BJ (cell line): ENCODE measurements at regions not wholly inside any gene's neighbourhood (a gene's known extent, or its start where the extent isn't known, plus 50 kb on each side); places are given as distances from the start of the nearest gene placed in this dataset.

Source experiments
- CTCF ChIA-PET: fragments of 350-600 bp; formaldehyde crosslinking; extraction: SDS; loops from one replicate; lab custom pipeline; 2021; ENCODE audit warnings: antibody characterized with exemption, inconsistent platforms; lab: Yijun Ruan, JAX
- POLR2A ChIA-PET: fragments of 300-600 bp; sonication (Branson Sonifier 250); formaldehyde crosslinking; extraction: SDS; loops from one replicate; lab custom pipeline; 2021; ENCODE audit warnings: antibody characterized with exemption; lab: Charles Lee
- DNase-seq: peaks from one replicate; pipeline ENCODE4 v3.0.0-alpha.2; 2011; ENCODE audit warnings: low read depth
- H3K27me3 ChIP-seq: 2 replicates; pipeline ENCODE4 v1.6.0; 2011; ENCODE audit warnings: low read length; ENCODE audit not compliant: control insufficient read depth, insufficient read depth
- H3K36me3 ChIP-seq: 2 replicates; pipeline ENCODE4 v1.5.1; 2011; ENCODE audit warnings: low read length; ENCODE audit not compliant: control insufficient read depth, insufficient read depth
- H3K4me3 ChIP-seq: 2 replicates; pipeline ENCODE4 v1.5.1; 2011; ENCODE audit warnings: low read depth, mild to moderate bottlenecking, control low read depth, low read length
- TF ChIP-seq, protein P1 (sequence below): IDR thresholded peaks from 2 replicates; pipeline ENCODE4 v1.5.1; 2011; ENCODE audit warnings: low read depth, mild to moderate bottlenecking, control low read depth, inconsistent platforms, low read length, moderate library complexity; ENCODE audit not compliant: insufficient read depth

DNA sequence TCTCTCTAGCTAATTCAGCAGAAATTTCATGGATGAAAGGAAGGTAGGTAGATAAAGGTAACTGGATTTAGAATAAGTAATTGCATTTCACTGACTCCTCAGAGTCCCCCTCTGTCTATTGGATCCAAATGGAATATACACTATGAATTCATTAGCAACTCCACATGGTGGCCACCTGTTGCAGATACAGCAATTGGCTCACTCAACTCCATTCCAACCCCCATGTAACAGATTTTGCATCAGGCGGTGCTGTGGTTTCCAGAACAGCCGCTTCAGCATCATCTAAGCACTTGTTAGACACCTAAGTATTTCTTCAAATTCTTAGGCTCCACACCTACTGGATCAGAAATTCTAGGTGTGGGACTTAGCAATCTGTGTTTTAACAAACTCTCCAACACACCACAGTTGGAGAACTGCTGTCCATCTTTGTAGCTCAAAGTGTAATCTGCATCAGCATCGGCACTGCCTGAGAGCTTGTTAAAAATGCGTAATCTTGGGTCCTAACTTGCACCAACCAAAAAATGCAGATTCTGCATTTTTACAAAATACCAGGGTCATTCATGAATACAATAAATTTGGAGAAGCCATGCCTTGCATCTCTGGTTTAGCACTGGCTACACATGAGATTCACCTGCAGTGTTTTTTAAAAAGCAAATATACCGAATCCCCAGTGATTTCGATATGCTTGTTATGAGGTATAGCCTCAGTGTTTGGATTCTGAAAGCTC, 413.8 kb upstream of the CD180 start:
- TF ChIP-seq, protein P1, sequence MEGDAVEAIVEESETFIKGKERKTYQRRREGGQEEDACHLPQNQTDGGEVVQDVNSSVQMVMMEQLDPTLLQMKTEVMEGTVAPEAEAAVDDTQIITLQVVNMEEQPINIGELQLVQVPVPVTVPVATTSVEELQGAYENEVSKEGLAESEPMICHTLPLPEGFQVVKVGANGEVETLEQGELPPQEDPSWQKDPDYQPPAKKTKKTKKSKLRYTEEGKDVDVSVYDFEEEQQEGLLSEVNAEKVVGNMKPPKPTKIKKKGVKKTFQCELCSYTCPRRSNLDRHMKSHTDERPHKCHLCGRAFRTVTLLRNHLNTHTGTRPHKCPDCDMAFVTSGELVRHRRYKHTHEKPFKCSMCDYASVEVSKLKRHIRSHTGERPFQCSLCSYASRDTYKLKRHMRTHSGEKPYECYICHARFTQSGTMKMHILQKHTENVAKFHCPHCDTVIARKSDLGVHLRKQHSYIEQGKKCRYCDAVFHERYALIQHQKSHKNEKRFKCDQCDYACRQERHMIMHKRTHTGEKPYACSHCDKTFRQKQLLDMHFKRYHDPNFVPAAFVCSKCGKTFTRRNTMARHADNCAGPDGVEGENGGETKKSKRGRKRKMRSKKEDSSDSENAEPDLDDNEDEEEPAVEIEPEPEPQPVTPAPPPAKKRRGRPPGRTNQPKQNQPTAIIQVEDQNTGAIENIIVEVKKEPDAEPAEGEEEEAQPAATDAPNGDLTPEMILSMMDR: no peak
- Histone ChIP-seq H3K36me3 (no peaks in the 10 kb centered on the region), H3K4me3 (no peak overlapping the region), H3K27me3 (no peaks in the 10 kb centered on the region; the same call in 1 of the 2 replicates)
- ChIA-PET POLR2A (no interaction called here), CTCF (interaction anchor here (0.5 to 0.6 kb wide), 2 partner anchors 56 to 112 kb away, joined by 3 to 4 read pairs; no protein-coding TSS in a partner anchor)
- DNase-seq: no peak

DNA sequence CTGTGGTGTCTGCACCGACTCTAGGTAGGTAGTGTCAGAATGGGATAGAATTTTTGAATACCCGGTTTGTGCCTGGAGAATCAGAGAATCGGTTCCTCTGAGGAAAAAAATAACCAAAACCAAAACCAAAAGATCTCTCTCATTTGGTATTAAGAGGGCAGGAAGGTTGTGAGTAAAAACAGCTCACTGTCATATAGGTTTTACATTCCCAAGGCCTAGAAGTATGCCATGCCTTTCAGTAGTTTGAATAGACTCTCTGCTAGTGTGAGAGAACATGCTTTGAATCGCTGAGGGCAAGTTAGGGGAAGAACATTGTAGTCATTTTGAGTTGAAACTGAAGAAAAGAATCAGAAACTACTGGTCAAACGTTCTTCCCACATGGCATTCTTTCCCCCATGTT, 411.4 kb upstream of the CD180 start:
- ChIA-PET CTCF (no interaction called here), POLR2A (no interaction called here)
- DNase-seq: no peak
- H3K27me3 ChIP-seq: peaks cover 2% of the 10 kb centered on the region; the same call in 1 of the 2 replicates
- TF ChIP-seq, protein P1: no peak
- no peaks in the 10 kb centered on the region for H3K36me3 ChIP-seq
- H3K4me3 ChIP-seq: no peak overlapping the region

DNA sequence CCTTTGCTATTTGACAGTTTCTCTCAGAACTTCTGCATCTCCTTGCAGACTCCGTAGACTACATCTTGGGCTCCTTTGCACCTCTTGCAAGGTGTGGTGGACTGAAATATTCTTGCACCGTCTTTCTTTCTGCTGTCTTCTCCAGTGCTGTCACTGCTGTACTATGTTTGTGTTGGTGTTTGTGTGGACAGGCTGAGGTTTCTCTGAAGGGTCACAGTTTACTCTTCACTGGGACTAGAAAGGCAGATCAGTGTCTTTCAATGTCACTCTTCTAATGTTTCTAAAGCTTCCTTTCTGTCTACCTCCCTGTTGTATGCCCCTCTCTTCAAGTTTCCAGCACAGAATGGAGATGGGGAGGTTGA, 410.0 kb upstream of the CD180 start:
- TF ChIP-seq, protein P1: no peak
- ChIA-PET POLR2A (no interaction called here), CTCF (no interaction called here)
- no peak overlapping the region for H3K4me3 ChIP-seq
- no peaks in the 10 kb centered on the region for H3K36me3 ChIP-seq
- DNase-seq: no peak
- H3K27me3 ChIP-seq: peaks cover 2% of the 10 kb centered on the region; the same call in 1 of the 2 replicates

DNA sequence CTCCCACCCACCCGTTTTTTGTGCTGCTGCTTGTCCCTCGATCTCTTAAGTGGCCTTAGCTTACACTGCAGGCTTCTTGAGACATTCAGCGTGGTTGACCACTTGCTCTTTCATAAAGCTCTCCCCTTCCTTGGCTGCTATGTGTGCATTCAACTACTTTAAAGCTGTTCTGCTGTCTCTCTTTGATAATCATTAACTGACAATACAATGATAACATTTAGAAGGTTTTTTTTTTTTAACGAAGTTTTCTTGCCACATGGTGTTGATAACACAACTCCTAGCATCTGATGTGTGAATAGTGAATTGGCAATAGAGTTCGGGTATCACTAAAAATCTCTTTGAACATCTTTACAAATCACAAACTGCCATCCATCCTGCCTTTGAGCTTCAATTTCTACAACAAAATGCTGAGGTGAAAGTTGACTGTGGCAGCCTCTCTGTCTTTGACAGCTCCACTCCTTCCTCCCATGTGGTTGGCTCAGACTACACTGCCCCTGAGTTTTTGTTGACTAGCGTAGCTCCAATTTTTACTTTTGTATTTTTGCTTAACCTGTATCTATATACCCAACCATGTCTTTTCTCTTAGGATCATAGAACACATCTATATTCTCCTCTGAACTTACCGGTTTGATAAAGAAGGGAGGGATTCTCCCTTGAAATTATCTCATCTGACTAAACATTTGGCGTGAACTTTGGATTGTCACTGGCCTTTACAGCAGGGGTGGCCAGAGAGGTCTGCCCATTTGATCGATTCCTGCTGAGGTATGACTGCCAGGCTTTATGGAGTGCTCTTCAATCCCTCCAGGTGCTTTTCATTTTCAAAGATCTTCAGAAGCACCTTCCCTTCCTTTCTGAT, 409.4 kb upstream of the CD180 start:
- ChIA-PET CTCF (interaction anchor here (0.6 kb wide), 1 partner anchor 95 kb away, joined by 3 read pairs; no protein-coding TSS in a partner anchor), POLR2A (no interaction called here)
- no peaks in the 10 kb centered on the region for H3K36me3 ChIP-seq
- TF ChIP-seq, protein P1: no peak
- DNase-seq: no peak
- no peak overlapping the region for H3K4me3 ChIP-seq
- peaks cover 2% of the 10 kb centered on the region; the same call in 1 of the 2 replicates for H3K27me3 ChIP-seq

DNA sequence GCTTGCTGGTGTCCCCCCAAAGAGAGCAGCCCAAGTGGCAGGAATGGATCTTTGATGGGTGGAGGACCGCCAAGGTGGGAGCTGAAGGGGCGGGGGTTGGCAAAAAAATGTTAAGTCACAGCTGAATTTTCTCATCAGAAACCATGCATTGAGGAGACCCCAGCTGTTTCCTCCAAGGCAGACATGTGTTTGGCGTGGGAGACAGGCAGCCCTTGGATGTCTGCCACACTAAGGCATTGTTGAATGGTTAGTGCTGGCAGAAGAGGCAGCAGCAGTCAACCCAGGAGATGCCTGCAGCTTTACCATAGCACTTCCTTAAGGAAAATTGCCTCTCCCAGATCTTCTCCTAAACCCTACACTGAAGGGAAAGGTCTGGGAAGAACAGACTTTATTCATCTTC, 394.9 kb upstream of the CD180 start:
- no peak overlapping the region for H3K4me3 ChIP-seq
- POLR2A ChIA-PET: no interaction called here
- CTCF ChIA-PET: interaction anchor here (1.1 to 1.8 kb wide), 2 partner anchors 12 to 31 kb away, joined by 3 to 4 read pairs; no protein-coding TSS in a partner anchor
- H3K36me3 ChIP-seq: no peaks in the 10 kb centered on the region
- no peaks in the 10 kb centered on the region for H3K27me3 ChIP-seq
- DNase-seq: no peak
- TF ChIP-seq, protein P1: no peak
